NCI-H748 treated with DMSO at 0.1 percent for 48 hours (cell line): ENCODE measurements at regions not wholly inside any gene's neighbourhood (a gene's known extent, or its start where the extent isn't known, plus 50 kb on each side); places are given as distances from the start of the nearest gene placed in this dataset.
"Not testable (repeated sequence)": the region's sequence is repeated elsewhere in the genome, so short reads cannot be mapped to it uniquely, and the experiment has no call there.

Experiments
- DNase-seq: peaks from one replicate; lab custom pipeline; 2025; lab: John Stamatoyannopoulos, UW

GRCh38 chrX:115402299-115402698 is 112.8 kb downstream of the LUZP4 start:
- DNase-seq = no peak

- DNase-seq = no peak
Measured at GRCh38 chrX:115408771-115409400, 119.4 kb downstream of the LUZP4 start.

- no peak for DNase-seq
Measured at GRCh38 chrX:115409551-115409950, 120.0 kb downstream of the LUZP4 start.

- no peak for DNase-seq
Measured at GRCh38 chrX:115410731-115411428, 121.4 kb downstream of the LUZP4 start.

- no peak for DNase-seq
Measured at GRCh38 chrX:115413246-115413878, 123.8 kb downstream of the LUZP4 start.

GRCh38 chrX:115419069-115419468 is 129.6 kb downstream of the LUZP4 start:
- DNase-seq = no peak

GRCh38 chrX:115423086-115423485 is 133.6 kb downstream of the LUZP4 start:
- no peak for DNase-seq

GRCh38 chrX:115425359-115425758 is 135.6 kb upstream of the PLS3 start:
- no peak for DNase-seq

GRCh38 chrX:115427861-115428410 is 133.0 kb upstream of the PLS3 start:
- DNase-seq = no peak

- DNase-seq = not testable (repeated sequence)
Measured at GRCh38 chrX:115434834-115435233, 126.1 kb upstream of the PLS3 start.

- DNase-seq = no peak
Measured at GRCh38 chrX:115437841-115438595, 123.0 kb upstream of the PLS3 start.

GRCh38 chrX:115448146-115448545 is 112.8 kb upstream of the PLS3 start:
- DNase-seq = no peak

GRCh38 chrX:115449742-115450141 is 111.2 kb upstream of the PLS3 start:
- no peak for DNase-seq

GRCh38 chrX:115452251-115452650 is 108.7 kb upstream of the PLS3 start:
- no peak for DNase-seq

- no peak for DNase-seq
Measured at GRCh38 chrX:115459883-115460880, 100.8 kb upstream of the PLS3 start.

- DNase-seq = no peak
Measured at GRCh38 chrX:115462406-115462805, 98.6 kb upstream of the PLS3 start.

GRCh38 chrX:115467961-115468360 is 93.0 kb upstream of the PLS3 start:
- DNase-seq = no peak

GRCh38 chrX:115472131-115472530 is 88.8 kb upstream of the PLS3 start:
- DNase-seq = no peak

GRCh38 chrX:115486510-115486909 is 74.5 kb upstream of the PLS3 start:
- no peak for DNase-seq

GRCh38 chrX:115487608-115488007 is 73.4 kb upstream of the PLS3 start:
- no peak for DNase-seq

GRCh38 chrX:115490814-115491213 is 70.2 kb upstream of the PLS3 start:
- DNase-seq = no peak
